Mesendoderm (in vitro differentiated cells): ENCODE measurements at regions not wholly inside any gene's neighbourhood (a gene's known extent, or its start where the extent isn't known, plus 50 kb on each side); places are given as distances from the start of the nearest gene placed in this dataset.
"Not testable (repeated sequence)": the region's sequence is repeated elsewhere in the genome, so short reads cannot be mapped to it uniquely, and the experiment has no call there.

Source experiments
- DNase-seq: peaks from one replicate; pipeline ENCODE4 v3.0.0; 2013
- H2AK5ac ChIP-seq: 2 replicates; pipeline ENCODE4 v1.6.1; 2013; ENCODE audit warnings: low read length, inconsistent platforms
- H2BK120ac ChIP-seq: 2 replicates; pipeline ENCODE4 v1.6.1; 2013; ENCODE audit warnings: low read depth, mild to moderate bottlenecking, low read length, moderate library complexity, mixed read lengths
- H2BK15ac ChIP-seq: replicated peaks from 2 replicates; pipeline ENCODE4 v1.6.1; 2013; ENCODE audit warnings: low read depth, mild to moderate bottlenecking, moderate library complexity
- H2BK5ac ChIP-seq: 2 replicates; pipeline ENCODE4 v1.6.1; 2013; ENCODE audit warnings: low read length, inconsistent platforms
- H3K18ac ChIP-seq: 2 replicates; pipeline ENCODE4 v1.6.1; 2013; ENCODE audit warnings: mild to moderate bottlenecking, low read length, mixed read lengths
- H3K23ac ChIP-seq: one replicate; pipeline ENCODE4 v1.6.1; 2013; ENCODE audit warnings: low read length
- H3K27ac ChIP-seq: 2 replicates; pipeline ENCODE4 v1.5.1; 2013; ENCODE audit warnings: low read depth, mild to moderate bottlenecking, inconsistent platforms, low read length, moderate library complexity
- H3K27me3 ChIP-seq: 2 replicates; pipeline ENCODE4 v1.6.1; 2013; ENCODE audit warnings: low read length, control low read depth, mild to moderate bottlenecking, inconsistent platforms; ENCODE audit not compliant: insufficient read depth, poor library complexity
- H3K36me3 ChIP-seq: 2 replicates; pipeline ENCODE4 v1.6.1; 2013; ENCODE audit warnings: low read length, inconsistent platforms; ENCODE audit not compliant: control insufficient read depth, insufficient read depth
- H3K4ac ChIP-seq: one replicate; pipeline ENCODE4 v1.6.1; 2013; ENCODE audit warnings: low read depth, mild to moderate bottlenecking, low read length, moderate library complexity
- H3K4me1 ChIP-seq: 2 replicates; pipeline ENCODE4 v1.6.1; 2013; ENCODE audit warnings: low read depth, low read length, inconsistent platforms; ENCODE audit not compliant: control insufficient read depth
- H3K4me2 ChIP-seq: 2 replicates; pipeline ENCODE4 v1.6.1; 2013; ENCODE audit warnings: low read length
- H3K4me3 ChIP-seq: 2 replicates; pipeline ENCODE4 v1.5.1; 2013; ENCODE audit warnings: mild to moderate bottlenecking, low read length
- H3K56ac ChIP-seq: one replicate; pipeline ENCODE4 v1.6.1; 2013; ENCODE audit warnings: low read length
- H3K79me1 ChIP-seq: 2 replicates; pipeline ENCODE4 v1.6.1; 2013; ENCODE audit warnings: low read length, inconsistent platforms
- H3K79me2 ChIP-seq: 2 replicates; pipeline ENCODE4 v1.6.1; 2013; ENCODE audit warnings: mild to moderate bottlenecking, low read length; ENCODE audit not compliant: control insufficient read depth, insufficient read depth
- H3K9ac ChIP-seq: 2 replicates; pipeline ENCODE4 v1.6.1; 2013; ENCODE audit warnings: low read length, inconsistent platforms
- H4K5ac ChIP-seq: one replicate; pipeline ENCODE4 v1.6.1; 2013; ENCODE audit warnings: low read length
- H4K8ac ChIP-seq: one replicate; pipeline ENCODE4 v1.6.1; 2013; ENCODE audit warnings: low read depth, mild to moderate bottlenecking, control low read depth, low read length, moderate library complexity
- WGBS: extraction: QIAGEN DNeasy Blood & Tissue Kit; methylation state at CpG from one replicate; pipeline ENCODE4 v1.1.7; 2013; ENCODE audit warnings: low lambda C conversion rate, missing lambda C conversion rate; ENCODE audit not compliant: insufficient coverage; ENCODE audit errors: extremely low coverage; 5-methylcytosine and 5-hydroxymethylcytosine counted together

- no CpG with 5 or more reads among the region's 6 CpGs for WGBS
- Histone ChIP-seq H2BK120ac (no peak overlapping the region), H3K9ac (no peak overlapping the region), H2BK15ac (no peak overlapping the region), H3K23ac (no peak overlapping the region), H3K27me3 (no peaks in the 10 kb centered on the region), H3K4me1 (peaks cover 1% of the 10 kb centered on the region), H4K5ac (no peak overlapping the region), H2AK5ac (no peak overlapping the region), H3K56ac (no peak overlapping the region), H3K79me1 (no peaks in the 10 kb centered on the region), H3K4ac (no peak overlapping the region), H3K79me2 (no peaks in the 10 kb centered on the region), H4K8ac (no peak overlapping the region), H3K4me2 (no peak overlapping the region), H2BK5ac (no peak overlapping the region), H3K27ac (no peak overlapping the region), H3K18ac (no peak overlapping the region), H3K4me3 (no peak overlapping the region), H3K36me3 (no peaks in the 10 kb centered on the region)
- no peak for DNase-seq
Measured at GRCh38 chr12:104906695-104907094, 51.4 kb downstream of the SLC41A2 start.

DNA sequence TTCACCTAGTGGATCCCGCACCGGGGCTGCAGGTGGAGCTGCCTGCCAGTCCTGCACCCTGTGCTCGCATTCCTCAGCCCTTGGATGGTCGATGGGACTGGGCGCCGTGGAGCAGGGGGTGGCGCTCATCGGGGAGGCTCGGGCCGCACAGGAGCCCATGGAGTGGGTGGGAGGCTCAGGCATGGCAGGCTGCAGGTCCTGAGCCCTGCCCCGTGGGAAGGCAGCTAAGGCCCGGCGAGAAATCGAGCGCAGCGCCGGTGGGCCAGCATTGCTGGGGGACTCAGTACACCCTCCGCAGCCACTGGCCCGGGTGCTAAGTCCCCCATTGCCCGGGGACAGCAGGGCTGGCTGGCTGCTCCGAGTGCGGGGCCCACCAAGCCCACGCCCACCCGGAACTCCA, 52.6 kb downstream of the SLC41A2 start:
- H2BK120ac ChIP-seq, H2AK5ac ChIP-seq, H3K4me1 ChIP-seq, H3K79me1 ChIP-seq, H2BK5ac ChIP-seq, H3K4ac ChIP-seq, H3K18ac ChIP-seq, DNase-seq, H3K36me3 ChIP-seq, H3K27me3 ChIP-seq, H3K23ac ChIP-seq, H3K56ac ChIP-seq, H3K9ac ChIP-seq, H3K27ac ChIP-seq, H4K8ac ChIP-seq, H3K4me2 ChIP-seq, H3K79me2 ChIP-seq, H2BK15ac ChIP-seq, H3K4me3 ChIP-seq, H4K5ac ChIP-seq: not testable (repeated sequence)
- no CpG with 5 or more reads among the region's 24 CpGs for WGBS

DNA sequence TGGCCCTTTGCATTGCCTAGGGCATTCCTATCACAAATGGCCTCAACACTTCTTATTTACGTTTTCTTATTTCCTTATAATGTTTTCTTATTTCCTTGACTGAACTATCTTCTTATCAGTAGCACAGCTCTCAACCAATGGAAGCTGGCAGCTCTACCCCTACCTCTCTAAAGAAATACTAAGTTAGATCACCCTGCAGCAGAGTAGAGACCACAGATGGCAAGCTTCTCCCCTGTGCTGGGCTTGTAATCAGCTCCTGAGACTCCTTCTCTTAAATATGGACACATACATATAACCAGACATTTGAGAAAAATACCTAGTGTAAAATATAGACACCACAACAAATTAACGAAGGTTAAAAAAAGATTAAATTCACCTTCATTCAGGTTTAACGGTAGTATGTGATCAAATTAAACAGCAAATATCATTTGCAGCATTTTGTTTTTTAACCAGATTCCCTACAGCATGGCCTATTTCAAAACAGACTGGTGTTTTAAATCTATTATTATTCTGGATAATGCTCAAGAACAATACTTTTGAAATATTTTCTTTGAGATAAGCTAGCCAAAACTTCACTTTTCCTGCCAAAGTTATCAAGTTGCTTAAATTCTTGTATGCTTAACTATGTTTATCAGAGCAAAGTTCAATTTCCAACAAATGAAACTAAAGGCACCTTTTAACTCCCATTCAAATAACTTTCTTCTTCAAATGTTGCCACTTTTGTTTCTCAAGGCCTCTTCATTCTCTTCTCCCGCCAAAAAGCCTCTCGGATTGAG, 54.3 kb downstream of the SLC41A2 start:
- no peak overlapping the region for H4K5ac ChIP-seq
- H2BK5ac ChIP-seq: no peak overlapping the region
- H3K4me1 ChIP-seq: no peaks in the 10 kb centered on the region
- H3K79me2 ChIP-seq: no peaks in the 10 kb centered on the region
- H3K56ac ChIP-seq: no peak overlapping the region
- no peak overlapping the region for H2BK120ac ChIP-seq
- H3K4me2 ChIP-seq: no peak overlapping the region
- no CpG with 5 or more reads among the region's 5 CpGs for WGBS
- no peak overlapping the region for H2BK15ac ChIP-seq
- H3K4ac ChIP-seq: no peak overlapping the region
- H3K18ac ChIP-seq: no peak overlapping the region
- H3K23ac ChIP-seq: no peak overlapping the region
- H3K9ac ChIP-seq: no peak overlapping the region
- no peak overlapping the region for H3K27ac ChIP-seq
- H3K4me3 ChIP-seq: no peak overlapping the region
- no peak for DNase-seq
- no peaks in the 10 kb centered on the region for H3K27me3 ChIP-seq
- no peaks in the 10 kb centered on the region for H3K79me1 ChIP-seq
- H2AK5ac ChIP-seq: no peak overlapping the region
- no peak overlapping the region for H4K8ac ChIP-seq
- H3K36me3 ChIP-seq: no peaks in the 10 kb centered on the region

- no peak overlapping the region for H3K18ac ChIP-seq
- no peak overlapping the region for H3K4ac ChIP-seq
- no peak overlapping the region for H2BK120ac ChIP-seq
- H3K36me3 ChIP-seq: no peaks in the 10 kb centered on the region
- no peaks in the 10 kb centered on the region for H3K4me1 ChIP-seq
- H3K27ac ChIP-seq: no peak overlapping the region
- H3K4me3 ChIP-seq: no peak overlapping the region
- H2BK15ac ChIP-seq: no peak overlapping the region
- no peak overlapping the region for H3K56ac ChIP-seq
- H4K8ac ChIP-seq: no peak overlapping the region
- no peaks in the 10 kb centered on the region for H3K79me1 ChIP-seq
- no peaks in the 10 kb centered on the region for H3K79me2 ChIP-seq
- no peak overlapping the region for H2BK5ac ChIP-seq
- H2AK5ac ChIP-seq: no peak overlapping the region
- no peak for DNase-seq
- no peak overlapping the region for H3K9ac ChIP-seq
- no peak overlapping the region for H4K5ac ChIP-seq
- H3K4me2 ChIP-seq: no peak overlapping the region
- H3K27me3 ChIP-seq: no peaks in the 10 kb centered on the region
- H3K23ac ChIP-seq: no peak overlapping the region
Measured at GRCh38 chr12:104902125-104902524, 56.0 kb downstream of the SLC41A2 start.

- no CpG with 5 or more reads among the region's 4 CpGs for WGBS
- Histone ChIP-seq H4K5ac (no peak overlapping the region), H2BK5ac (no peak overlapping the region)
Measured at GRCh38 chr12:104896710-104897109, 61.4 kb downstream of the SLC41A2 start.

GRCh38 chr12:104896146-104896545, 61.9 kb downstream of the SLC41A2 start:
- no peak overlapping the region for H3K18ac ChIP-seq
- H2AK5ac ChIP-seq: no peak overlapping the region
- H4K8ac ChIP-seq: no peak overlapping the region
- no peak overlapping the region for H3K4ac ChIP-seq
- H3K79me1 ChIP-seq: no peaks in the 10 kb centered on the region
- no peaks in the 10 kb centered on the region for H3K79me2 ChIP-seq
- no peak overlapping the region for H3K4me3 ChIP-seq
- no peaks in the 10 kb centered on the region for H3K4me1 ChIP-seq
- H3K36me3 ChIP-seq: no peaks in the 10 kb centered on the region
- H4K5ac ChIP-seq: no peak overlapping the region
- DNase-seq: no peak
- no peak overlapping the region for H3K4me2 ChIP-seq
- no peak overlapping the region for H3K27ac ChIP-seq
- no peak overlapping the region for H2BK5ac ChIP-seq
- no peak overlapping the region for H2BK120ac ChIP-seq
- no peak overlapping the region for H3K56ac ChIP-seq
- H3K9ac ChIP-seq: no peak overlapping the region
- H3K27me3 ChIP-seq: no peaks in the 10 kb centered on the region
- no peak overlapping the region for H2BK15ac ChIP-seq
- H3K23ac ChIP-seq: no peak overlapping the region

More at GRCh38 chr12:104896710-104897109, 61.4 kb downstream of the SLC41A2 start:
- Histone ChIP-seq H2BK120ac (no peak overlapping the region), H3K18ac (no peak overlapping the region), H2BK15ac (no peak overlapping the region), H3K27ac (no peak overlapping the region), H3K36me3 (no peaks in the 10 kb centered on the region), H3K79me1 (no peaks in the 10 kb centered on the region), H3K23ac (no peak overlapping the region), H3K9ac (no peak overlapping the region), H3K56ac (no peak overlapping the region), H3K4ac (no peak overlapping the region), H3K4me1 (no peaks in the 10 kb centered on the region), H3K79me2 (no peaks in the 10 kb centered on the region), H4K8ac (no peak overlapping the region), H3K27me3 (no peaks in the 10 kb centered on the region), H3K4me3 (no peak overlapping the region), H3K4me2 (no peak overlapping the region), H2AK5ac (no peak overlapping the region)
- no peak for DNase-seq
